Lung (tissue), 11 donors: ENCODE measurements at regions not wholly inside any gene's neighbourhood (a gene's known extent, or its start where the extent isn't known, plus 50 kb on each side); places are given as distances from the start of the nearest gene placed in this dataset.

Experiments used
- ATAC-seq: fragments of 200-7000 bp; cut with Tn5 transposase; one replicate; pipeline ENCODE4 v1.9.1; 2020; ENCODE audit warnings: moderate number of reproducible peaks; ENCODE audit not compliant: insufficient read depth, low FRiP score
- DNase-seq, 3 donors: peaks; one replicate each; pipeline ENCODE4 v3.0.0-alpha.2; 2013 to 2017
- H3K27ac ChIP-seq, 2 donors: one replicate each; pipeline ENCODE4 v1.5.1; 2013; ENCODE audit warnings: mild to moderate bottlenecking in 2 of 2, moderate library complexity in 2 of 2, control low read depth in 1 of 2, inconsistent platforms in 1 of 2, low read depth in 1 of 2, low read length in 1 of 2
- H3K27me3 ChIP-seq, 3 donors: one replicate each; pipeline ENCODE4 v1.5.1; 2013; ENCODE audit warnings: low read length in 2 of 3; ENCODE audit not compliant: control insufficient read depth in 3 of 3, insufficient read depth in 3 of 3
- H3K36me3 ChIP-seq, 4 donors: one replicate each; pipeline ENCODE4 v1.5.1; 2013; ENCODE audit warnings: low read length in 4 of 4, mild to moderate bottlenecking in 1 of 4, moderate library complexity in 1 of 4; ENCODE audit not compliant: control insufficient read depth in 4 of 4, insufficient read depth in 4 of 4
- H3K4me1 ChIP-seq, 5 donors: one replicate each; pipeline ENCODE4 v1.5.1; 2013; ENCODE audit warnings: low read length in 5 of 5, mild to moderate bottlenecking in 2 of 5, moderate library complexity in 1 of 5; ENCODE audit not compliant: control insufficient read depth in 5 of 5, insufficient read depth in 5 of 5
- H3K4me3 ChIP-seq: one replicate; pipeline ENCODE4 v1.5.1; 2013; ENCODE audit warnings: mild to moderate bottlenecking, control low read depth, moderate library complexity
- H3K9ac ChIP-seq, 2 donors: one replicate each; pipeline ENCODE4 v1.5.1; 2013; ENCODE audit warnings: low read length in 2 of 2, control low read depth in 1 of 2; ENCODE audit not compliant: insufficient read depth in 1 of 2
- H3K9me3 ChIP-seq, 4 donors: one replicate each; pipeline ENCODE4 v1.5.1; 2013; ENCODE audit warnings: low read length in 3 of 4, mild to moderate bottlenecking in 1 of 4, moderate library complexity in 1 of 4; ENCODE audit not compliant: control insufficient read depth in 4 of 4, insufficient read depth in 3 of 4
- WGBS, 2 donors: extraction: QIAGEN DNeasy Blood & Tissue Kit; methylation state at CpG; one replicate each; pipeline ENCODE4 v1.1.7; 2013; 5-methylcytosine and 5-hydroxymethylcytosine counted together
- TF ChIP-seq, protein P1 (sequence below): IDR thresholded peaks from 2 replicates; pipeline ENCODE4 v1.5.1; 2012; ENCODE audit warnings: mild to moderate bottlenecking; ENCODE audit errors: control extremely low read depth, extremely low read depth
- donor health status: control.
- donor health status: control.
- donor health status: Bipolar disorder and iron deficiency.
- donor health status: healthy.
- donor health status: DM: yes; HTN: yes; CAD: no.

- H3K4me3 ChIP-seq, result no peak overlapping the region
- DNase-seq (peak in 1 of 3 donors; percentile 25), ATAC-seq (no peak)
- no peaks in the 10 kb centered on the region for H3K27me3 ChIP-seq
- H3K9ac ChIP-seq, result no peak overlapping the region
- no peaks in the 10 kb centered on the region for H3K9me3 ChIP-seq
- WGBS, 2 donors, result 66 to 77% methylated on average over 8 of the region's 8 CpGs
- H3K4me1 ChIP-seq, result peaks cover 0 to 10% (median 5%) of the 10 kb centered on the region in 5 donors
- TF ChIP-seq, protein P1, sequence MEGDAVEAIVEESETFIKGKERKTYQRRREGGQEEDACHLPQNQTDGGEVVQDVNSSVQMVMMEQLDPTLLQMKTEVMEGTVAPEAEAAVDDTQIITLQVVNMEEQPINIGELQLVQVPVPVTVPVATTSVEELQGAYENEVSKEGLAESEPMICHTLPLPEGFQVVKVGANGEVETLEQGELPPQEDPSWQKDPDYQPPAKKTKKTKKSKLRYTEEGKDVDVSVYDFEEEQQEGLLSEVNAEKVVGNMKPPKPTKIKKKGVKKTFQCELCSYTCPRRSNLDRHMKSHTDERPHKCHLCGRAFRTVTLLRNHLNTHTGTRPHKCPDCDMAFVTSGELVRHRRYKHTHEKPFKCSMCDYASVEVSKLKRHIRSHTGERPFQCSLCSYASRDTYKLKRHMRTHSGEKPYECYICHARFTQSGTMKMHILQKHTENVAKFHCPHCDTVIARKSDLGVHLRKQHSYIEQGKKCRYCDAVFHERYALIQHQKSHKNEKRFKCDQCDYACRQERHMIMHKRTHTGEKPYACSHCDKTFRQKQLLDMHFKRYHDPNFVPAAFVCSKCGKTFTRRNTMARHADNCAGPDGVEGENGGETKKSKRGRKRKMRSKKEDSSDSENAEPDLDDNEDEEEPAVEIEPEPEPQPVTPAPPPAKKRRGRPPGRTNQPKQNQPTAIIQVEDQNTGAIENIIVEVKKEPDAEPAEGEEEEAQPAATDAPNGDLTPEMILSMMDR, result no peak
- no peak overlapping the region for H3K27ac ChIP-seq
- H3K36me3 ChIP-seq, result no peaks in the 10 kb centered on the region
Observed at GRCh38 chr18:75581336-75582131, 154.0 kb upstream of the SMIM21 start.

- Histone ChIP-seq H3K27ac (no peak overlapping the region), H3K27me3 (no peaks in the 10 kb centered on the region), H3K9me3 (peaks cover 0 to 4% (median 2%) of the 10 kb centered on the region in 4 donors), H3K36me3 (no peaks in the 10 kb centered on the region), H3K4me3 (no peak overlapping the region), H3K4me1 (no peaks in the 10 kb centered on the region), H3K9ac (no peak overlapping the region)
- 74 to 80% methylated on average over 3 of the region's 3 CpGs for WGBS, 2 donors
- ATAC-seq (no peak), DNase-seq (no peak)
- TF ChIP-seq, protein P1, result no peak
Observed at GRCh38 chr18:75574187-75574586, 146.7 kb upstream of the SMIM21 start.

GRCh38 chr18:75563150-75563549 lies 135.6 kb upstream of the SMIM21 start:
- Histone ChIP-seq H3K36me3 (no peaks in the 10 kb centered on the region), H3K9ac (no peak overlapping the region), H3K4me1 (peaks cover 0 to under 1% (median 0%) of the 10 kb centered on the region in 5 donors), H3K27ac (no peak overlapping the region), H3K4me3 (no peak overlapping the region), H3K9me3 (peaks cover 0 to 3% (median 0%) of the 10 kb centered on the region in 4 donors), H3K27me3 (no peaks in the 10 kb centered on the region)
- no peak for DNase-seq
- WGBS, 2 donors, result 85 to 92% methylated on average over 5 of the region's 5 CpGs
- TF ChIP-seq, protein P1, result no peak
- no peak for ATAC-seq
